Suprapubic skin (tissue), 4 donors: ENCODE measurements at regions not wholly inside any gene's neighbourhood (a gene's known extent, or its start where the extent isn't known, plus 50 kb on each side); places are given as distances from the start of the nearest gene placed in this dataset.

Source experiments
- DNase-seq, 2 donors: peaks; one replicate each; pipeline ENCODE4 v3.0.0-alpha.2; 2019; ENCODE audit warnings: low spot score in 2 of 2
- H3K27ac ChIP-seq: fragments of 200-600 bp; sonication (generic); one replicate; pipeline ENCODE4 v1.5.1; 2019
- H3K27me3 ChIP-seq: fragments of 200-600 bp; sonication (generic); one replicate; pipeline ENCODE4 v1.5.1; 2019
- H3K36me3 ChIP-seq: fragments of 200-600 bp; sonication (generic); one replicate; pipeline ENCODE4 v1.5.1; 2019
- H3K4me1 ChIP-seq: fragments of 200-600 bp; sonication (generic); one replicate; pipeline ENCODE4 v1.5.1; 2019
- H3K4me3 ChIP-seq: fragments of 200-600 bp; sonication (generic); one replicate; pipeline ENCODE4 v1.5.1; 2019; ENCODE audit warnings: mild to moderate bottlenecking
- H3K9me3 ChIP-seq: fragments of 200-600 bp; sonication (generic); one replicate; pipeline ENCODE4 v1.5.1; 2019
- CTCF ChIP-seq, 2 donors: fragments of 200-600 bp in 1 of 2; fragments of 450-650 bp in 1 of 2; sonication (generic) in 1 of 2; IDR thresholded peaks; one replicate each; pipeline ENCODE4 v1.5.1; 2016 to 2019; ENCODE audit warnings: antibody characterized with exemption in 2 of 2, mild to moderate bottlenecking in 1 of 2, moderate library complexity in 1 of 2
- EP300 ChIP-seq: sonication (generic); formaldehyde crosslinking; IDR thresholded peaks from one replicate; pipeline ENCODE4 v1.6.1; 2017; ENCODE audit warnings: antibody characterized with exemption
- POLR2A ChIP-seq, 2 donors: fragments of 450-650 bp; IDR thresholded peaks; one replicate each; pipeline ENCODE4 v1.6.1; 2017; ENCODE audit warnings: antibody characterized with exemption in 2 of 2, mild to moderate bottlenecking in 2 of 2, moderate library complexity in 2 of 2
- POLR2AphosphoS5 ChIP-seq, 3 donors: sonication (generic); formaldehyde crosslinking; IDR thresholded peaks; one replicate each; pipeline ENCODE4 v1.6.1; 2017; ENCODE audit warnings: antibody characterized with exemption in 3 of 3
- WGBS: methylation state at CpG from one replicate; pipeline ENCODE4 v1.1.5; 2018; 5-methylcytosine and 5-hydroxymethylcytosine counted together

- Histone ChIP-seq H3K9me3 (no peaks in the 10 kb centered on the region), H3K36me3 (no peaks in the 10 kb centered on the region), H3K27me3 (no peaks in the 10 kb centered on the region), H3K27ac (no peak overlapping the region), H3K4me3 (no peak overlapping the region), H3K4me1 (no peaks in the 10 kb centered on the region)
- no peak for DNase-seq
- 52% methylated on average over 1 of the region's 1 CpG for WGBS
- no peak for TF ChIP-seq EP300
Measured at GRCh38 chr3:101172516-101172915, 147.9 kb downstream of the IMPG2 start.

DNA sequence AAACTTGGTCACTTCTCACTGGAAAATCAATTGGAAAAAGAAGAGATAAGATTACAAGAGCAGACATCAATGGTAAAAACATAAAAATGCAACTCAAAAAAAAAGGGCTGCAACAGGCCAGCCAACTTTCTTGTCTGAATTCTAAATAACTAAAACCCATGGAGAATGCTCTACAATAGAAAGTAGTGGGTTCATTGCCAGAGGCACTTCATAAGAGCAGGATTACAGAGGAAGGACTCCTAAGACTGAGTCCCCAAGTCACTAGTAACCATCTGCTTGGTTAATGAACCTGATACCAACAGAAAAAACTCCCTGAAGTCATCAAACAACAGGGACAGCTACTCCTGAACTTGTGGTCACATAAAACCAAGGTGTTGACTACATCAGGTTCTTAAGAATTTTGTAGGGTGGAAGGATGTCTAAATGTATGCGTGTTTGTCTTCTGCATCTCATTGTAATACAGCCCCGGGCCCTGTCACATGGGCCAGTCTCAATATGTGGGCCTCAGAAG lies 148.6 kb downstream of the IMPG2 start:
- Histone ChIP-seq H3K27ac (no peak overlapping the region), H3K36me3 (no peaks in the 10 kb centered on the region), H3K4me3 (no peak overlapping the region), H3K9me3 (no peaks in the 10 kb centered on the region), H3K27me3 (no peaks in the 10 kb centered on the region), H3K4me1 (no peaks in the 10 kb centered on the region)
- DNase-seq, result no peak
- WGBS, result 85% methylated on average over 2 of the region's 2 CpGs
- TF ChIP-seq POLR2A (IDR thresholded peaks at IDR 0.05) (no peak), CTCF (IDR thresholded peaks at IDR 0.05) (no peak), POLR2AphosphoS5 (IDR thresholded peaks at IDR 0.05) (no peak), EP300 (no peak)

GRCh38 chr3:101170806-101171558 lies 149.4 kb downstream of the IMPG2 start:
- no peaks in the 10 kb centered on the region for H3K27me3 ChIP-seq
- no peak overlapping the region for H3K4me3 ChIP-seq
- H3K9me3 ChIP-seq, result no peaks in the 10 kb centered on the region
- no peaks in the 10 kb centered on the region for H3K4me1 ChIP-seq
- no peaks in the 10 kb centered on the region for H3K36me3 ChIP-seq
- no peak overlapping the region for H3K27ac ChIP-seq
- TF ChIP-seq EP300, result no peak
- TF ChIP-seq POLR2A (IDR thresholded peaks at IDR 0.05), result no peak
- no peak for TF ChIP-seq POLR2AphosphoS5 (IDR thresholded peaks at IDR 0.05)
- no peak for TF ChIP-seq CTCF (IDR thresholded peaks at IDR 0.05)
- no peak for DNase-seq
- WGBS, result 81% methylated on average over 5 of the region's 5 CpGs

- Histone ChIP-seq H3K4me1 (no peaks in the 10 kb centered on the region), H3K27ac (no peak overlapping the region), H3K4me3 (no peak overlapping the region), H3K9me3 (no peaks in the 10 kb centered on the region), H3K27me3 (no peaks in the 10 kb centered on the region), H3K36me3 (no peaks in the 10 kb centered on the region)
- no peak for DNase-seq
- TF ChIP-seq EP300 (no peak), POLR2AphosphoS5 (IDR thresholded peaks at IDR 0.05) (no peak), CTCF (IDR thresholded peaks at IDR 0.05) (no peak), POLR2A (IDR thresholded peaks at IDR 0.05) (no peak)
- WGBS, result 73% methylated on average over 8 of the region's 8 CpGs
Measured at GRCh38 chr3:101170062-101170771, 150.2 kb downstream of the IMPG2 start.

DNA sequence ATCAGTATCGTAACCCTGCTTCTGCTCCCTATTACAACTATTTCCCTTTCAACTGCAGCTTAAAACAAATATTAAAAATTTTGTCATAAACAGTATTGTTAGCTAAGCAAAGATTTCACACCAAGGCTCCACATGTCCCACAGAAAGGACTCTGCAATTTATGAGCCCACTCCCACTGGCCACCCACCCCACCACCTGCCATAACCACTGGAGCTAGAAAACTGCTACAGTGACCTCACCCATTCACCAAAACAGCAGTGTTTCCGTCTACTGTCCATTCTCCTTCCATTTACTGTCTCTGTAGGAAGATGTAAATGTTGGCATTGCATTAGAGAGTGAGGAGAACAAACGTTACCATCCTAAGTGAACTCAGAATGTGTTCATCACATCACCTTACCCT lies 150.9 kb downstream of the IMPG2 start:
- DNase-seq, result no peak
- Histone ChIP-seq H3K36me3 (no peaks in the 10 kb centered on the region), H3K27me3 (no peaks in the 10 kb centered on the region), H3K4me1 (no peaks in the 10 kb centered on the region), H3K4me3 (no peak overlapping the region), H3K27ac (no peak overlapping the region), H3K9me3 (no peaks in the 10 kb centered on the region)
- WGBS, result 80% methylated on average over 3 of the region's 3 CpGs
- TF ChIP-seq EP300 (no peak), POLR2AphosphoS5 (IDR thresholded peaks at IDR 0.05) (no peak), CTCF (IDR thresholded peaks at IDR 0.05) (no peak), POLR2A (IDR thresholded peaks at IDR 0.05) (no peak)
